Cardiac fibroblast (primary cell): ENCODE measurements at regions not wholly inside any gene's neighbourhood (a gene's known extent, or its start where the extent isn't known, plus 50 kb on each side); places are given as distances from the start of the nearest gene placed in this dataset.

Experiments used
- DNase-seq, 2 donors: peaks; one replicate each; pipeline versions ENCODE4 v3.0.0 to v3.0.0-alpha.2; 2010; ENCODE audit warnings: low read depth in 2 of 2
- H3K4me3 ChIP-seq, 2 donors: replicated peaks in 1 of 2; 1 replicate in 1 of 2; 2 replicates in 1 of 2; pipeline ENCODE4 v1.5.1; 2011; ENCODE audit warnings: low read depth in 2 of 2, low read length in 2 of 2, mild to moderate bottlenecking in 2 of 2, moderate library complexity in 1 of 2
- TF ChIP-seq, protein P1 (sequence below): IDR thresholded peaks from one replicate; pipeline ENCODE4 v1.5.1; 2011; ENCODE audit warnings: low read depth, mild to moderate bottlenecking, low read length, inconsistent platforms

DNA sequence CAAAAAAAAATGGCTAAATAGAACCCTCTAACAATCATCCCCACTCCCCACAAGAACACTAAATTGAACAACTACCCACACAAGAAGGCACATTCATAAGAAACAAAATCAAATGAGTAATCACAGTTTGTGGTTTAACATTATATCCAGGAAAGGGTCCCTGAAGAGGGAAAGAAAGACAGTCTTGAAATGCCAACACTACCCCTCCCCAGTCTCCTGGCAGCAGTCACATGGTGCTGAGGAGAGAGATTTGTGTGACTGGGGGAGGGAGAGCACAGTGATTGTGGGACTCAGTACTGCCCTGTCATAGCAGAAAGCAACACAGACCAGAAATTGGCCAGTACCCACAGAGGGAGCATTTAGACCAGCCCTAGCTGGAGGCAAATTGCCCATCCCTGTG, 443.7 kb upstream of the BTBD3 start:
- H3K4me3 ChIP-seq = no peak overlapping the region
- no peak for DNase-seq
- TF ChIP-seq, protein P1, sequence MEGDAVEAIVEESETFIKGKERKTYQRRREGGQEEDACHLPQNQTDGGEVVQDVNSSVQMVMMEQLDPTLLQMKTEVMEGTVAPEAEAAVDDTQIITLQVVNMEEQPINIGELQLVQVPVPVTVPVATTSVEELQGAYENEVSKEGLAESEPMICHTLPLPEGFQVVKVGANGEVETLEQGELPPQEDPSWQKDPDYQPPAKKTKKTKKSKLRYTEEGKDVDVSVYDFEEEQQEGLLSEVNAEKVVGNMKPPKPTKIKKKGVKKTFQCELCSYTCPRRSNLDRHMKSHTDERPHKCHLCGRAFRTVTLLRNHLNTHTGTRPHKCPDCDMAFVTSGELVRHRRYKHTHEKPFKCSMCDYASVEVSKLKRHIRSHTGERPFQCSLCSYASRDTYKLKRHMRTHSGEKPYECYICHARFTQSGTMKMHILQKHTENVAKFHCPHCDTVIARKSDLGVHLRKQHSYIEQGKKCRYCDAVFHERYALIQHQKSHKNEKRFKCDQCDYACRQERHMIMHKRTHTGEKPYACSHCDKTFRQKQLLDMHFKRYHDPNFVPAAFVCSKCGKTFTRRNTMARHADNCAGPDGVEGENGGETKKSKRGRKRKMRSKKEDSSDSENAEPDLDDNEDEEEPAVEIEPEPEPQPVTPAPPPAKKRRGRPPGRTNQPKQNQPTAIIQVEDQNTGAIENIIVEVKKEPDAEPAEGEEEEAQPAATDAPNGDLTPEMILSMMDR = no peak

DNA sequence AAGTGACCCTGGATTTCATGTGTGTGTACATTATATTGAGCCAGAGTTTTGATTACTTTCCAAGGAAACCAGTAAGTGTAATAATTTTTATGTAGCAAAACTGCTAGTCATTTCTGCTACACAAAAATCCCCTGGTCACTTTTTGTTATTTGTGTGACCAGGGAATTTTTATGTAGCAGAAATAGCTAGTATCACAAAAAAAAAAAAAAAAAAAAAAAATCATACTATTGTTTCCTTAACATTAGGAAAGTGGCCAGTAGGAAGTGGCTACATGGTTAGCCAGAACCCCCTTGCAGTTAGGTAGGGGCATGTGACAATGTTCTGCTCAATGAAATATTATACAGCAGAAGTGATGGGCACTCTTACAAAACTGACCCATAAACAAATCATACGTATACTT, 434.0 kb upstream of the BTBD3 start:
- H3K4me3 ChIP-seq = no peak overlapping the region
- no peak for DNase-seq
- TF ChIP-seq, protein P1 = no peak

DNA sequence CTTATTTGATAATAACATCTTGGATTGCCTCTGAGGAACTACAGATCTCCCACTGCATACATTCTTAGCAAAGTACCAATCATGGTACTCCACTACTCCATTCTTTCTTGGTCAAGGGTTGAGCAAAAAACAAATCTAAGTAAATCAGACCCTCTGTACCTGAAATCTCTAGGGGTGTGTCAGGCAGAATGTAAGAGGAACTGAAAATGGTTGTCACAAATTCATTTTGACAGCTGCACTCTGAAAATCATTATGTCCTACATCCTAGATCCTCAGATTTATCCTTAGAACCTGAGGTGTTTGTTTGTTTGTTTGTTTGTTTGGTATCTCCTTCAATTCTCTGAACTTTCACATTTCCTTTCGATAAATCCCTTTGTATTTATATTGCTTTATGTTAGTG, 433.2 kb upstream of the BTBD3 start:
- no peak overlapping the region for H3K4me3 ChIP-seq
- no peak for DNase-seq
- TF ChIP-seq, protein P1 = no peak

DNA sequence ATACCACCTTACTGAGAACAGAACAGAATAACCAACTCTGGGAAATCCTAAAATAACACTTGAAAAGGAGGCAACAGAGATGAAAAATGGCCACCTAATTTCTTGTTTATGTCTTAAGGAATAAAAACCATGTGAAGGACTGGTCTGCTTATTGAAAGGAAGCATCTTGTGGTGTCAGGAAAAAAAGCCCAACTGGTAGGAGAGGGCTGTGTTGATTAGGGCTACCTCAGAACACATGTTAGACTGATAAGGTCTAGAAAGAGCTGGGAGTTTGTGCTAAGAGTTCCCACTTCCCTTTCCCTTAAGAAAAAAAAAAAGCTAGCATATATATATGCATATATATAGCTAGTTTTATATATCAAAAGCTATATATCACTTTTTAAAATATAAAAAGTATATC, 425.3 kb upstream of the BTBD3 start:
- TF ChIP-seq, protein P1 = no peak
- no peak overlapping the region for H3K4me3 ChIP-seq
- DNase-seq = no peak

DNA sequence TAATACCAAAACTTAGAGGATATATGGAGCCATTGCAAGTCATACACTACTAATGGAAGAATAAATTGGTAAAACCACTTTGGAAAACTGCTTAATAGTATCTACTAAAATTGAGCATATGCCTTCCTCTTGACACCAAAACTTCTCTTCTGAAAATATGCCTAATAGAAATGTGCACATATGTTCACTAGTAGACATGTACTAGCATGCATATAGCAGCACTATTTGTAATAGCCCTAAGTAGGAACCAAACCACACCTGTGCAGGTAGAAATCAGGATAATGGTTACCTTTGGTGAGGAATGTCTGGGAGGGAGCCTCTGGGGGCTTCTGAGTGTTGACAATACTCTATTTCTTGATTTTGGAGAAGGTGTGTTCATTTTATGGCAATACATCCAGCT, 424.8 kb upstream of the BTBD3 start:
- no peak for DNase-seq
- TF ChIP-seq, protein P1 = no peak
- H3K4me3 ChIP-seq = no peak overlapping the region

DNA sequence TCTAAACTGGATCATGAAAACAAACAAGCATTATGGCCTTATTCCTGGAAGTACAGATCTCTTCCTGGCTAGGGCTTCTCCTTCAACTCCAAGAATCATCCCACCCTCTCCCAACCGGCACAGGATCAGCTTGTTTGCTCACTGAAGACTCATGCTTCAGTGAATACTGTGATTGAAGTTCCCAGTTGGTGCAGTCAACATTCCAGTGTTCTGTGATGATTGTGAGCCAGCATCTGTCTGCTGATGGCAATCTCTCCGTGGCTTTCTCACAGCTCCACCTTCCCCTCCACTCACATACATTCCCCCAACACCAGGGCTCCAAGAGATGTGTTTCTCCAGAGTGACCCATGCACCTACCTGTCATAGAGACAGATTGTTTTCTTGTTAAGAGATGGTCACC, 421.3 kb upstream of the BTBD3 start:
- DNase-seq = no peak
- TF ChIP-seq, protein P1 = no peak
- no peak overlapping the region for H3K4me3 ChIP-seq

DNA sequence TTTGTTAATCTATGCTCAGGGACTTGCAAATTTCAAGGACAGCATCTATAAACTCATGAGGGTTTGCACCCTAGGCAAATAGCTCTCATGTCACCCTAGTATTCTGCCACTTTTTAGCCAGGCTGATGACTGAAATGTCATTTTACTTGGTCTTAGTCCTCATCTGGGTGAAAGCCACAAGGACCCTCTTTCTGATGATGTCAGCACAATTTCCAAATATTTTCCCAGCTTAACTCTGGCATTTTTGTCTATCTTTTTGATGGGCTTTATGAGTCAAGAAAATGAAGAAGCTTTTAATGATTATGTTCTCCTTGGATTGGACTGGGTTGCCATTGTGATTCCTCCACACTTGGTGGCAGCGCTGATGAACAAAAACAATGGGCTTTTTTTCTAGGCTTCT, 420.1 kb upstream of the BTBD3 start:
- DNase-seq = no peak
- TF ChIP-seq, protein P1 = no peak
- H3K4me3 ChIP-seq = no peak overlapping the region
